Stomach (tissue), 8 donors: ENCODE measurements at regions not wholly inside any gene's neighbourhood (a gene's known extent, or its start where the extent isn't known, plus 50 kb on each side); places are given as distances from the start of the nearest gene placed in this dataset.

Experiments used
- DNase-seq, 2 donors: peaks; one replicate each; pipeline versions ENCODE4 v3.0.0 to v3.0.0-alpha.2; 2013 to 2019
- H3K27ac ChIP-seq, 5 donors: fragments of 200-600 bp in 4 of 5; sonication (generic) in 4 of 5; one replicate each; pipeline ENCODE4 v1.5.1; 2013 to 2019; ENCODE audit warnings: mild to moderate bottlenecking in 1 of 5, moderate library complexity in 1 of 5
- H3K27me3 ChIP-seq, 3 donors: fragments of 200-600 bp; sonication (generic); one replicate each; pipeline ENCODE4 v1.5.1; 2017 to 2019; ENCODE audit warnings: mixed run types in 1 of 3
- H3K36me3 ChIP-seq, 4 donors: fragments of 200-600 bp; sonication (generic); 1 replicate in 3 of 4; 2 replicates in 1 of 4; pipeline ENCODE4 v1.5.1; 2016 to 2019
- H3K4me1 ChIP-seq, 4 donors: fragments of 200-600 bp; sonication (generic); one replicate each; pipeline ENCODE4 v1.5.1; 2016 to 2019
- H3K4me3 ChIP-seq, 4 donors: fragments of 200-600 bp; sonication (generic) in 3 of 4; one replicate each; pipeline ENCODE4 v1.5.1; 2016 to 2019; ENCODE audit warnings: mild to moderate bottlenecking in 1 of 4
- H3K9me3 ChIP-seq, 4 donors: fragments of 200-600 bp; sonication (generic); one replicate each; pipeline ENCODE4 v1.5.1; 2016 to 2019
- CTCF ChIP-seq, 7 experiments: fragments of 450-650 bp in 4 of 7; fragments of 200-600 bp in 3 of 7; sonication (generic) in 3 of 7; IDR thresholded peaks; one replicate each; pipeline ENCODE4 v1.5.1; 2016 to 2019; ENCODE audit warnings: antibody characterized with exemption in 7 of 7, control low read depth in 2 of 7, mild to moderate bottlenecking in 1 of 7
- EP300 ChIP-seq: sonication (generic); formaldehyde crosslinking; IDR thresholded peaks from one replicate; pipeline ENCODE4 v1.6.1; 2017; ENCODE audit warnings: antibody characterized with exemption
- POLR2A ChIP-seq, 4 donors: fragments of 450-650 bp; IDR thresholded peaks; one replicate each; pipeline ENCODE4 v1.6.1; 2016; ENCODE audit warnings: antibody characterized with exemption in 4 of 4, control low read depth in 2 of 4, mild to moderate bottlenecking in 1 of 4, moderate library complexity in 1 of 4
- POLR2AphosphoS5 ChIP-seq, 3 donors: sonication (generic); formaldehyde crosslinking; IDR thresholded peaks; one replicate each; pipeline ENCODE4 v1.6.1; 2016; ENCODE audit warnings: antibody characterized with exemption in 3 of 3
- WGBS, 5 donors: extraction: QIAGEN DNeasy Blood & Tissue Kit in 3 of 5; methylation state at CpG; one replicate each; pipeline versions ENCODE4 v1.1.5 to v1.1.7; 2013 to 2018; 5-methylcytosine and 5-hydroxymethylcytosine counted together
- intact Hi-C: fragments of 100-400 bp; cut with DNase I; formaldehyde crosslinking; loops from one replicate; pipeline ENCODE4 v1.15.1; 2023; ENCODE audit warnings: low total_unique reads
- donor health status: healthy with polysubstance abuse.
- donor health status: Bipolar disorder and iron deficiency.
- donor health status: healthy.

- no peaks in the 10 kb centered on the region for H3K36me3 ChIP-seq
- intact Hi-C loops: no loop called here
- H3K9me3 ChIP-seq: peaks cover 0 to 5% (median 0%) of the 10 kb centered on the region in 4 donors
- no peak for DNase-seq
- H3K4me1 ChIP-seq: no peaks in the 10 kb centered on the region
- no peak overlapping the region for H3K4me3 ChIP-seq
- no peaks in the 10 kb centered on the region for H3K27me3 ChIP-seq
- no peak overlapping the region for H3K27ac ChIP-seq
- TF ChIP-seq POLR2A (IDR thresholded peaks at IDR 0.05) (no peak), CTCF (IDR thresholded peaks at IDR 0.05) (no peak), EP300 (no peak)
Measured at GRCh38 chr1:90147093-90147492, 152.2 kb downstream of the ZNF326 start.

DNA sequence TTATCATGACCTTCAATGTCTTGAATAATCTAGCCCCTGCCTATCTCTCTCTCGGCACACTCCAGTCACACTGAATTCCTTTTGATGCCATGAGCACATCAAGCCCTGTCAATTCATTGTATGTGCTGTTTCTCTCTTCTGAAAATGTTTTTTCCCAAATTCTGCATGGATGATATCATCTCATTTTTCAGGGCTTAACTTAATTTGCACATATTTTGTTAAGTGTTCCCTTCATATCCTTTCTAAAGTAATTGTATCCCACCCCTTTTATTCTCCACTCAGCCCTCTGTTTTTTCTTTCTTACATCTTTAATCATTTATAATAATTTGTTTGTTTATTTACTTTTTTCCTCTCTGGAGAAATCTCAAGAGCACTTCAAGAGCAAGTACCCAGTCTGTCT lies 149.9 kb downstream of the ZNF326 start:
- WGBS, 5 donors: 44 to 92% (median 78%) methylated on average over 1 of the region's 1 CpG
- Histone ChIP-seq H3K9me3 (peaks cover 2 to 11% (median 9%) of the 10 kb centered on the region in 4 donors), H3K27ac (no peak overlapping the region), H3K27me3 (no peaks in the 10 kb centered on the region), H3K4me1 (no peaks in the 10 kb centered on the region), H3K36me3 (no peaks in the 10 kb centered on the region), H3K4me3 (no peak overlapping the region)
- no peak for DNase-seq
- TF ChIP-seq CTCF (IDR thresholded peaks at IDR 0.05) (no peak), POLR2AphosphoS5 (IDR thresholded peaks at IDR 0.05) (no peak), EP300 (no peak), POLR2A (IDR thresholded peaks at IDR 0.05) (no peak)
- intact Hi-C loops: no loop called here

DNA sequence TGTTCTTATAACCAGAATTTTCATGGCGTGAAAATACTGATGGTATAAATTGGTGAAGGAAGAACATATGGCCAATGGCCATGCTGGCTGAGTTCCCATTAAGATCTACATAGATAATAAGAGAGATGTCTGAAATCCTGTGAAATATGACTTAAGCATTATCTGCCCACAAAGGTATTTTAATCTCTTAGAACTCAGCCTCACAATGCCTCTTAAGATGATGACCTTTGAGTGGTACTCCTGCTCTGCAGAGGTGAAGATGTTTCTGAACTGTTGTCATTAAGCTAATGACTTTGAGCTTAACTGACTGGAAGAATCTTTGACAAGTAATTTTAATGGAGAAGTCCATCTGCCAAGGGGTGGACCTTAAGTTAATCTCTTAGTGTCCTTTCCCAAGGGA lies 148.7 kb downstream of the ZNF326 start:
- no peaks in the 10 kb centered on the region for H3K27me3 ChIP-seq
- H3K4me1 ChIP-seq: no peaks in the 10 kb centered on the region
- no peaks in the 10 kb centered on the region for H3K36me3 ChIP-seq
- no peak for TF ChIP-seq EP300
- TF ChIP-seq POLR2AphosphoS5 (IDR thresholded peaks at IDR 0.05): no peak
- TF ChIP-seq CTCF (IDR thresholded peaks at IDR 0.05): no peak
- no peak for TF ChIP-seq POLR2A (IDR thresholded peaks at IDR 0.05)
- intact Hi-C loops: no loop called here
- no peak overlapping the region for H3K27ac ChIP-seq
- 87 to 98% (median 96%) methylated on average over 1 of the region's 1 CpG for WGBS, 5 donors
- H3K9me3 ChIP-seq: peaks cover 4 to 19% (median 14%) of the 10 kb centered on the region in 4 donors
- DNase-seq: no peak
- no peak overlapping the region for H3K4me3 ChIP-seq

- TF ChIP-seq POLR2A (IDR thresholded peaks at IDR 0.05): no peak
- no peak for TF ChIP-seq CTCF (IDR thresholded peaks at IDR 0.05)
- TF ChIP-seq POLR2AphosphoS5 (IDR thresholded peaks at IDR 0.05): no peak
- no peak for TF ChIP-seq EP300
- no peak for DNase-seq
- peaks cover 4 to 19% (median 14%) of the 10 kb centered on the region in 4 donors for H3K9me3 ChIP-seq
- no peaks in the 10 kb centered on the region for H3K4me1 ChIP-seq
- 66 to 92% (median 87%) methylated on average over 2 of the region's 2 CpGs for WGBS, 5 donors
- no peaks in the 10 kb centered on the region for H3K36me3 ChIP-seq
- intact Hi-C loops: no loop called here
- H3K4me3 ChIP-seq: no peak overlapping the region
- H3K27ac ChIP-seq: no peak overlapping the region
- H3K27me3 ChIP-seq: no peaks in the 10 kb centered on the region
Measured at GRCh38 chr1:90142697-90143096, 147.8 kb downstream of the ZNF326 start.

DNA sequence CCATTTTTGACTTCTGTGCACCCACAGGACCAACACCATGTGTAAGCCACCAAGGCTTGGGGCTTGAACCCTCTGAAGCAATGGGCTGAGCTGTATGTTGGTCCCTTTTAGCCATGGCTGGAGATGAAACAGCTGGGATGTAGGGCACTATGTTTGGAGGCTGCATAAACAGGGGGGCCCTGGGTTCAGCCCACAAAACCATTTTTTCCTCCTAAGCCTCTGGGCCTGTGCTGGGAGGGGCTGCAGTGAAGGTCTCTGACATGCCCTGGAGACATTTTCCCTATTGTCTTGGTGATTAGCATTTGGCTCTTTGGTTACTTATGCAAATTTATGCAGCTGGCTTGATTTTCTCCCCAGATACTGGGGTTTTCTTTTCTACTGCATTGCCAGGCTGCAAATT lies 144.9 kb downstream of the ZNF326 start:
- H3K27ac ChIP-seq: no peak overlapping the region
- H3K4me3 ChIP-seq: no peak overlapping the region
- H3K4me1 ChIP-seq: no peaks in the 10 kb centered on the region
- peaks cover 4 to 19% (median 16%) of the 10 kb centered on the region in 4 donors for H3K9me3 ChIP-seq
- H3K36me3 ChIP-seq: no peaks in the 10 kb centered on the region
- no peaks in the 10 kb centered on the region for H3K27me3 ChIP-seq
- TF ChIP-seq CTCF (IDR thresholded peaks at IDR 0.05) (no peak), POLR2AphosphoS5 (IDR thresholded peaks at IDR 0.05) (no peak), EP300 (no peak), POLR2A (IDR thresholded peaks at IDR 0.05) (no peak)
- intact Hi-C loops: no loop called here
- no peak for DNase-seq
